ENCODE measurements at regions not wholly inside any gene's neighbourhood (a gene's known extent, or its start where the extent isn't known, plus 50 kb on each side); places are given as distances from the start of the nearest gene placed in this dataset.
A peak's percentile ranks its signal among the peaks of the same experiment; 100 is the strongest.

- Histone ChIP-seq H3K9me3 (ENCODE audit: control insufficient read depth, insufficient read depth, low read depth, low read length) (no peaks in the 10 kb centered on the region), H3K27me3 (ENCODE audit: control insufficient read depth, insufficient read depth, low read length) (peaks cover 35% of the 10 kb centered on the region), H3K4me3 (ENCODE audit: low read depth, low read length) (peak overlapping the region; percentile 63), H3K36me3 (ENCODE audit: control insufficient read depth, insufficient read depth, low read length) (no peaks in the 10 kb centered on the region), H3K27ac (ENCODE audit: low read depth, low read length) (no peak overlapping the region), H3K4me1 (ENCODE audit: control insufficient read depth, insufficient read depth, low read length) (peaks cover 22% of the 10 kb centered on the region; the same call in 1 of the 2 replicates), H3K9ac (ENCODE audit: low read length) (peak overlapping the region; percentile 68)
These were observed 247.1 kb upstream of the ANKRD55 start for GRCh38 chr5:56480078-56480704.

- Histone ChIP-seq H3K4me3 (ENCODE audit: low read depth, low read length) (no peak overlapping the region), H3K27me3 (ENCODE audit: control insufficient read depth, insufficient read depth, low read length) (peaks cover 35% of the 10 kb centered on the region), H3K4me1 (ENCODE audit: control insufficient read depth, insufficient read depth, low read length) (peaks cover 22% of the 10 kb centered on the region; the same call in 1 of the 2 replicates), H3K36me3 (ENCODE audit: control insufficient read depth, insufficient read depth, low read length) (no peaks in the 10 kb centered on the region), H3K27ac (ENCODE audit: low read depth, low read length) (no peak overlapping the region), H3K9me3 (ENCODE audit: control insufficient read depth, insufficient read depth, low read depth, low read length) (no peaks in the 10 kb centered on the region), H3K9ac (ENCODE audit: low read length) (no peak overlapping the region)
These were observed 246.6 kb upstream of the ANKRD55 start for GRCh38 chr5:56479696-56480077.

GRCh38 chr5:56479126-56479525, 246.0 kb upstream of the ANKRD55 start:
- no peak overlapping the region for H3K27ac ChIP-seq (ENCODE audit: low read depth, low read length)
- H3K9ac ChIP-seq (ENCODE audit: low read length): no peak overlapping the region
- no peak overlapping the region for H3K4me3 ChIP-seq (ENCODE audit: low read depth, low read length)
- H3K9me3 ChIP-seq (ENCODE audit: control insufficient read depth, insufficient read depth, low read depth, low read length): no peaks in the 10 kb centered on the region
- H3K36me3 ChIP-seq (ENCODE audit: control insufficient read depth, insufficient read depth, low read length): no peaks in the 10 kb centered on the region
- H3K4me1 ChIP-seq (ENCODE audit: control insufficient read depth, insufficient read depth, low read length): peaks cover 22% of the 10 kb centered on the region; the same call in 1 of the 2 replicates
- H3K27me3 ChIP-seq (ENCODE audit: control insufficient read depth, insufficient read depth, low read length): peaks cover 35% of the 10 kb centered on the region

GRCh38 chr5:56478062-56478461, 244.9 kb upstream of the ANKRD55 start:
- H3K9ac ChIP-seq (ENCODE audit: low read length): no peak overlapping the region
- no peaks in the 10 kb centered on the region for H3K36me3 ChIP-seq (ENCODE audit: control insufficient read depth, insufficient read depth, low read length)
- no peak overlapping the region for H3K4me3 ChIP-seq (ENCODE audit: low read depth, low read length)
- H3K9me3 ChIP-seq (ENCODE audit: control insufficient read depth, insufficient read depth, low read depth, low read length): no peaks in the 10 kb centered on the region
- H3K4me1 ChIP-seq (ENCODE audit: control insufficient read depth, insufficient read depth, low read length): peaks cover 22% of the 10 kb centered on the region; the same call in 1 of the 2 replicates
- peaks cover 35% of the 10 kb centered on the region for H3K27me3 ChIP-seq (ENCODE audit: control insufficient read depth, insufficient read depth, low read length)
- no peak overlapping the region for H3K27ac ChIP-seq (ENCODE audit: low read depth, low read length)

- Histone ChIP-seq H3K4me1 (ENCODE audit: control insufficient read depth, insufficient read depth, low read length) (peaks cover 18% of the 10 kb centered on the region; the same call in 1 of the 2 replicates), H3K27me3 (ENCODE audit: control insufficient read depth, insufficient read depth, low read length) (peaks cover 25% of the 10 kb centered on the region), H3K4me3 (ENCODE audit: low read depth, low read length) (no peak overlapping the region), H3K9me3 (ENCODE audit: control insufficient read depth, insufficient read depth, low read depth, low read length) (no peaks in the 10 kb centered on the region), H3K9ac (ENCODE audit: low read length) (no peak overlapping the region), H3K27ac (ENCODE audit: low read depth, low read length) (no peak overlapping the region), H3K36me3 (ENCODE audit: control insufficient read depth, insufficient read depth, low read length) (no peaks in the 10 kb centered on the region)
These were observed 243.3 kb upstream of the ANKRD55 start for GRCh38 chr5:56476487-56476856.

DNA sequence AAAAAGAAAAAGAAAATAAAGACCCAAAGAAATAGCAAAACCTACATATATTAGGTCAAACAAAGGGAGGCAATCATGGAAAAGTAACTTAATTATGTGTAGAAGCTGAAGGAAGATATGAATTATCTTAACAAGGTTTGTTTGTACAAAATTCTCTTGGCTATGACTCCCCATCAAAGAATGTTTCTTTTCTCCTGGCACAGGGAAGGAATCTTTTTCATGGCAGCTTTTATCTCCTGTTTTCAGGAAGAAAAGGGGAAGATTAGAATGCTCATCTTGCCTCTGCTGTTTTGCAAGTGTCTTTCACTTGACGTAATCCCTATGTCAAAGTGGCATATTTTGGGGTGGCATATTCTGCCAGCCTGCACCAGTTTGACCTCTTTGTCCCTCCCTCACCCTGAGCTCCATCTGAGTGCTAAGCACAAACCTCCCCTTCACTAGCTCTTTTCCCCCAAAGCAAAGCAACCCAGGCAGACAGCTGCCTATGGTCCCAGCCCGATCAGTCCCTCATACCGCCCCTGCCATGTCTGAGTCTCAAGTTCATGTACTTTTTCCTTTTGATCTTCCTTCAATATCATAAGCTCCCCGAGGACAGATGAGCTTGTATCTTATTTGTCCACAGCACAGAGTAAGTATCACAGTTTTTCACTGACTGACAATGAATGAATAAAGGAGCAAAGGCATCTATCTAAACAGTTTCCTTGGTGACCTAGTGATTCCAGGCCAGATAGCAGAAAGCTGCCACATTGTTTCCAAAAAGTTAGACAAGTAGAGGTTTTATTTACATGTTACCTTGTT, 242.8 kb upstream of the ANKRD55 start:
- Histone ChIP-seq H3K9ac (ENCODE audit: low read length) (no peak overlapping the region), H3K36me3 (ENCODE audit: control insufficient read depth, insufficient read depth, low read length) (no peaks in the 10 kb centered on the region), H3K4me3 (ENCODE audit: low read depth, low read length) (no peak overlapping the region), H3K4me1 (ENCODE audit: control insufficient read depth, insufficient read depth, low read length) (peaks cover 17% of the 10 kb centered on the region; the same call in 1 of the 2 replicates), H3K9me3 (ENCODE audit: control insufficient read depth, insufficient read depth, low read depth, low read length) (no peaks in the 10 kb centered on the region), H3K27me3 (ENCODE audit: control insufficient read depth, insufficient read depth, low read length) (peaks cover 21% of the 10 kb centered on the region), H3K27ac (ENCODE audit: low read depth, low read length) (no peak overlapping the region)

- no peak overlapping the region for H3K9ac ChIP-seq (ENCODE audit: low read length)
- H3K4me3 ChIP-seq (ENCODE audit: low read depth, low read length): no peak overlapping the region
- H3K9me3 ChIP-seq (ENCODE audit: control insufficient read depth, insufficient read depth, low read depth, low read length): no peaks in the 10 kb centered on the region
- peaks cover 6% of the 10 kb centered on the region; the same call in 1 of the 2 replicates for H3K4me1 ChIP-seq (ENCODE audit: control insufficient read depth, insufficient read depth, low read length)
- H3K36me3 ChIP-seq (ENCODE audit: control insufficient read depth, insufficient read depth, low read length): no peaks in the 10 kb centered on the region
- no peak overlapping the region for H3K27ac ChIP-seq (ENCODE audit: low read depth, low read length)
- H3K27me3 ChIP-seq (ENCODE audit: control insufficient read depth, insufficient read depth, low read length): no peaks in the 10 kb centered on the region
These were observed 238.6 kb upstream of the ANKRD55 start for GRCh38 chr5:56471707-56472106.

GRCh38 chr5:56470007-56470406, 236.9 kb upstream of the ANKRD55 start:
- no peak overlapping the region for H3K27ac ChIP-seq (ENCODE audit: low read depth, low read length)
- H3K36me3 ChIP-seq (ENCODE audit: control insufficient read depth, insufficient read depth, low read length): no peaks in the 10 kb centered on the region
- no peak overlapping the region for H3K9ac ChIP-seq (ENCODE audit: low read length)
- H3K4me3 ChIP-seq (ENCODE audit: low read depth, low read length): no peak overlapping the region
- H3K27me3 ChIP-seq (ENCODE audit: control insufficient read depth, insufficient read depth, low read length): no peaks in the 10 kb centered on the region
- no peaks in the 10 kb centered on the region for H3K9me3 ChIP-seq (ENCODE audit: control insufficient read depth, insufficient read depth, low read depth, low read length)
- H3K4me1 ChIP-seq (ENCODE audit: control insufficient read depth, insufficient read depth, low read length): peaks cover 8% of the 10 kb centered on the region; the same call in 1 of the 2 replicates

DNA sequence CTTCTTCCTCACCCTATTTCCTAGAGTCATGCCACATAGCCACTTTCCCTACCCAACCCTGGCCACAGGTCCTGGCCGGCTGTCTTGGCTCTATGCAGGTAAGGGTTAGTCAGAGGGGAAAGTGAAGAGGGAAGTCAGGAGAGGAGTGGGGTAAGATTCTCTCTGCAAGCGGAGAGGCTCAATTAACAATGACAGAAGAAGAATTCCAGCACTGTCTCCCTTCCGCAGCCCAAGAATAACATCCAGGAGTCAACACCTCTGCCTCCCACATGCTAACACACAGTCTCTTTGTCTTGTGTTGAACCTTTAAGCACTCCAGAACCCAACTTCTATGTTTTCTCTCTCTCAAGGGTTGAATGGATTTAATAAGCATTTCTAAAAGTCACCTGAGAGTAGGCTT, 235.1 kb upstream of the ANKRD55 start:
- H3K9me3 ChIP-seq (ENCODE audit: control insufficient read depth, insufficient read depth, low read depth, low read length): no peaks in the 10 kb centered on the region
- no peaks in the 10 kb centered on the region for H3K27me3 ChIP-seq (ENCODE audit: control insufficient read depth, insufficient read depth, low read length)
- peaks cover 14% of the 10 kb centered on the region; the same call in 1 of the 2 replicates for H3K4me1 ChIP-seq (ENCODE audit: control insufficient read depth, insufficient read depth, low read length)
- H3K36me3 ChIP-seq (ENCODE audit: control insufficient read depth, insufficient read depth, low read length): no peaks in the 10 kb centered on the region
- H3K27ac ChIP-seq (ENCODE audit: low read depth, low read length): no peak overlapping the region
- H3K9ac ChIP-seq (ENCODE audit: low read length): no peak overlapping the region
- no peak overlapping the region for H3K4me3 ChIP-seq (ENCODE audit: low read depth, low read length)

GRCh38 chr5:56467176-56467717, 234.1 kb upstream of the ANKRD55 start:
- H3K27ac ChIP-seq (ENCODE audit: low read depth, low read length): no peak overlapping the region
- peaks cover 14% of the 10 kb centered on the region; the same call in 1 of the 2 replicates for H3K4me1 ChIP-seq (ENCODE audit: control insufficient read depth, insufficient read depth, low read length)
- H3K9me3 ChIP-seq (ENCODE audit: control insufficient read depth, insufficient read depth, low read depth, low read length): no peaks in the 10 kb centered on the region
- no peak overlapping the region for H3K4me3 ChIP-seq (ENCODE audit: low read depth, low read length)
- H3K36me3 ChIP-seq (ENCODE audit: control insufficient read depth, insufficient read depth, low read length): no peaks in the 10 kb centered on the region
- H3K9ac ChIP-seq (ENCODE audit: low read length): no peak overlapping the region
- H3K27me3 ChIP-seq (ENCODE audit: control insufficient read depth, insufficient read depth, low read length): no peaks in the 10 kb centered on the region
